ENCODE measurements at regions not wholly inside any gene's neighbourhood (a gene's known extent, or its start where the extent isn't known, plus 50 kb on each side); places are given as distances from the start of the nearest gene placed in this dataset.

- no peak for ATAC-seq
- intact Hi-C loops (cut with DNase I), result no loop called here
- Histone ChIP-seq H3K27me3 (ENCODE audit: low read depth) (no peaks in the 10 kb centered on the region), H3K36me3 (no peaks in the 10 kb centered on the region), H3K4me1 (no peaks in the 10 kb centered on the region), H3K4me3 (no peak overlapping the region), H3K9me3 (no peaks in the 10 kb centered on the region), H3K27ac (no peak overlapping the region)
- TF ChIP-seq CTCF (IDR thresholded peaks at IDR 0.05), result no peak
- no peak for DNase-seq
These were observed 120.3 kb downstream of the LIG4 start for GRCh38 chr13:108095036-108095435.

- no peaks in the 10 kb centered on the region for H3K27me3 ChIP-seq (ENCODE audit: low read depth)
- ATAC-seq (no peak), DNase-seq (no peak)
- H3K36me3 ChIP-seq, result no peaks in the 10 kb centered on the region
- H3K4me3 ChIP-seq, result no peak overlapping the region
- intact Hi-C loops (cut with DNase I), result no loop called here
- no peak for TF ChIP-seq CTCF (IDR thresholded peaks at IDR 0.05)
- H3K27ac ChIP-seq, result no peak overlapping the region
- H3K9me3 ChIP-seq, result no peaks in the 10 kb centered on the region
- no peaks in the 10 kb centered on the region for H3K4me1 ChIP-seq
These were observed 121.7 kb downstream of the LIG4 start for GRCh38 chr13:108093616-108094015.

- intact Hi-C loops (cut with DNase I), result no loop called here
- DNase-seq (no peak), ATAC-seq (no peak)
- no peaks in the 10 kb centered on the region for H3K27me3 ChIP-seq (ENCODE audit: low read depth)
- no peaks in the 10 kb centered on the region for H3K9me3 ChIP-seq
- H3K27ac ChIP-seq, result no peak overlapping the region
- no peak overlapping the region for H3K4me3 ChIP-seq
- TF ChIP-seq CTCF (IDR thresholded peaks at IDR 0.05), result no peak
- no peaks in the 10 kb centered on the region for H3K4me1 ChIP-seq
- H3K36me3 ChIP-seq, result no peaks in the 10 kb centered on the region
These were observed 127.5 kb downstream of the LIG4 start for GRCh38 chr13:108087810-108088209.

GRCh38 chr13:108086678-108087077 lies 128.7 kb downstream of the LIG4 start:
- DNase-seq (no peak), ATAC-seq (no peak)
- intact Hi-C loops (cut with DNase I), result no loop called here
- no peak for TF ChIP-seq CTCF (IDR thresholded peaks at IDR 0.05)
- Histone ChIP-seq H3K9me3 (no peaks in the 10 kb centered on the region), H3K27me3 (ENCODE audit: low read depth) (no peaks in the 10 kb centered on the region), H3K36me3 (no peaks in the 10 kb centered on the region), H3K27ac (no peak overlapping the region), H3K4me3 (no peak overlapping the region), H3K4me1 (no peaks in the 10 kb centered on the region)

- DNase-seq (no peak), ATAC-seq (no peak)
- intact Hi-C loops (cut with DNase I), result no loop called here
- no peaks in the 10 kb centered on the region for H3K9me3 ChIP-seq
- TF ChIP-seq CTCF (IDR thresholded peaks at IDR 0.05), result no peak
- H3K36me3 ChIP-seq, result no peaks in the 10 kb centered on the region
- no peak overlapping the region for H3K27ac ChIP-seq
- H3K4me3 ChIP-seq, result no peak overlapping the region
- no peaks in the 10 kb centered on the region for H3K27me3 ChIP-seq (ENCODE audit: low read depth)
- H3K4me1 ChIP-seq, result no peaks in the 10 kb centered on the region
These were observed 130.5 kb downstream of the LIG4 start for GRCh38 chr13:108084840-108085239.

GRCh38 chr13:108083056-108083455 lies 132.3 kb downstream of the LIG4 start:
- H3K9me3 ChIP-seq, result no peaks in the 10 kb centered on the region
- H3K27me3 ChIP-seq (ENCODE audit: low read depth), result no peaks in the 10 kb centered on the region
- no peak for ATAC-seq
- no peaks in the 10 kb centered on the region for H3K4me1 ChIP-seq
- H3K4me3 ChIP-seq, result no peak overlapping the region
- no peak overlapping the region for H3K27ac ChIP-seq
- intact Hi-C loops (cut with DNase I), result no loop called here
- TF ChIP-seq CTCF (IDR thresholded peaks at IDR 0.05), result no peak
- H3K36me3 ChIP-seq, result no peaks in the 10 kb centered on the region
- no peak for DNase-seq

Data from lower lobe of right lung (tissue), 2 donors.